Type B pancreatic cell (in vitro differentiated cells): ENCODE measurements at regions not wholly inside any gene's neighbourhood (a gene's known extent, or its start where the extent isn't known, plus 50 kb on each side); places are given as distances from the start of the nearest gene placed in this dataset.

Experiments
- DNase-seq: peaks from one replicate; pipeline ENCODE4 v3.0.0; 2021; ENCODE audit warnings: mixed read lengths; ENCODE audit not compliant: unreplicated experiment; ENCODE audit errors: extremely low spot score
- H3K27ac Mint-ChIP-seq: 2 replicates; pipeline ENCODE4 v1.8.0; 2021; ENCODE audit warnings: mild to moderate bottlenecking, mixed read lengths
- H3K27me3 Mint-ChIP-seq: 2 replicates; pipeline ENCODE4 v1.8.0; 2021; ENCODE audit warnings: mixed read lengths
- H3K36me3 Mint-ChIP-seq: 2 replicates; pipeline ENCODE4 v1.8.0; 2021; ENCODE audit warnings: mixed read lengths
- H3K4me1 Mint-ChIP-seq: one replicate; pipeline ENCODE4 v1.8.0; 2021; ENCODE audit warnings: mixed read lengths; ENCODE audit not compliant: unreplicated experiment
- H3K4me3 Mint-ChIP-seq: 2 replicates; pipeline ENCODE4 v1.8.0; 2021; ENCODE audit warnings: mild to moderate bottlenecking, mixed read lengths
- H3K9me3 Mint-ChIP-seq: 2 replicates; pipeline ENCODE4 v1.8.0; 2021; ENCODE audit warnings: mixed read lengths
- CTCF ChIP-seq: fragments of 200-600 bp; sonication (generic); conservative IDR thresholded peaks from 2 replicates; pipeline ENCODE4 v1.5.0; 2021; ENCODE audit warnings: antibody characterized with exemption, mild to moderate bottlenecking

GRCh38 chr17:72534776-72535175 lies 414.0 kb downstream of the SOX9 start:
- no peak overlapping the region for H3K27ac Mint-ChIP-seq
- no peak for TF ChIP-seq CTCF

GRCh38 chr17:72535346-72535745 lies 414.5 kb downstream of the SOX9 start:
- H3K27ac Mint-ChIP-seq: no peak overlapping the region
- no peak for TF ChIP-seq CTCF
- peaks cover 25% of the 10 kb centered on the region for H3K36me3 Mint-ChIP-seq
- H3K9me3 Mint-ChIP-seq: peaks cover 5% of the 10 kb centered on the region
- peaks cover 53% of the 10 kb centered on the region for H3K4me1 Mint-ChIP-seq
- no peak for DNase-seq
- no peaks in the 10 kb centered on the region for H3K27me3 Mint-ChIP-seq
- no peak overlapping the region for H3K4me3 Mint-ChIP-seq

More at GRCh38 chr17:72534776-72535175, 414.0 kb downstream of the SOX9 start:
- H3K36me3 Mint-ChIP-seq: peaks cover 25% of the 10 kb centered on the region
- no peaks in the 10 kb centered on the region for H3K27me3 Mint-ChIP-seq
- H3K9me3 Mint-ChIP-seq: peaks cover 5% of the 10 kb centered on the region
- DNase-seq: no peak
- no peak overlapping the region for H3K4me3 Mint-ChIP-seq
- peaks cover 55% of the 10 kb centered on the region for H3K4me1 Mint-ChIP-seq

DNA sequence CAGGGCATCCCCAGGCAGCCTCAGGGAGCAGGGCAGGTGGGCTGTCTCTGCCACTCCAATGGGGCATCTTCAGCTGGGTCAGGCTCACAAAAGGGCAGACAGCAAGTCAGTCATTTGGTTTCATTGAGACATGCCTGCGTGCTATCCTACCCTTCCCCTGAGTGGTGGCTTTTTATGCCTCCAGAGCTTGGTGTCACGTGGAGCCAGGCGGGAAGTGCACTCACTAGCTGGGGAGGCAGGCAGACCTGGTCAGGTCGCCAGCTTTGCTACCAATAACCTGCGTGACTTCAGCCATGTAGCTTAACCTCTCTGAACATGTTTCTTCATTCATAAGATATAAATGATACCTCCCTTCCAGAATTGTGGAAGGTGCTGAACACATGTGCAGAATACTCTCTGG lies 415.0 kb downstream of the SOX9 start:
- peaks cover 5% of the 10 kb centered on the region for H3K9me3 Mint-ChIP-seq
- H3K4me1 Mint-ChIP-seq: peaks cover 50% of the 10 kb centered on the region
- peaks cover 25% of the 10 kb centered on the region for H3K36me3 Mint-ChIP-seq
- no peak for TF ChIP-seq CTCF
- H3K27ac Mint-ChIP-seq: no peak overlapping the region
- DNase-seq: no peak
- H3K27me3 Mint-ChIP-seq: no peaks in the 10 kb centered on the region
- no peak overlapping the region for H3K4me3 Mint-ChIP-seq

- Mint-ChIP-seq H3K9me3 (peaks cover 9% of the 10 kb centered on the region), H3K27ac (no peak overlapping the region), H3K4me3 (no peak overlapping the region), H3K36me3 (peaks cover 24% of the 10 kb centered on the region), H3K27me3 (no peaks in the 10 kb centered on the region), H3K4me1 (peaks cover 43% of the 10 kb centered on the region)
- no peak for DNase-seq
- TF ChIP-seq CTCF: no peak
Measured at GRCh38 chr17:72536788-72537187, 416.0 kb downstream of the SOX9 start.

DNA sequence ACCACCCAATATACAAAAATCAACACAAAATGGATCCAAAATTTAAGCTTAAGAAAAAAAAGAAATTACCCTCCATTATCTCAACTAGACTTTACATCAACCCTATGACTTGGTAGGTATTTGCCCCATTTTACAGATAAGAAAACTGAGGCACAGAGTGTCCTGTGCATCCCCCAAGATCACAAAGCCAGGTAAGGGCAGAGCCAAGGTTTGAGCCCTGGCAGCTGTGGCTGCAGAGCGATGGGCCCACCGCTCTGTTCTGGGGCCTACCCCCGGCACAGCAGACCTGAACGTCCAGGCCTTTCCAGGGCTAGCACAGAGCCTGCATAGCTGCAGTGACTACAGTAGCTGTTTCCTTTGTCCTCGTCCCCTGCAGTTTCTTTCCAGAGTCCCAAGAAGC lies 417.6 kb downstream of the SOX9 start:
- Mint-ChIP-seq H3K4me3 (no peak overlapping the region), H3K27ac (peak overlapping the region; percentile 53), H3K27me3 (no peaks in the 10 kb centered on the region), H3K36me3 (peaks cover 35% of the 10 kb centered on the region), H3K9me3 (peaks cover 10% of the 10 kb centered on the region), H3K4me1 (peaks cover 54% of the 10 kb centered on the region)
- TF ChIP-seq CTCF: no peak
- DNase-seq: no peak

- DNase-seq: no peak
- peaks cover 37% of the 10 kb centered on the region for H3K36me3 Mint-ChIP-seq
- H3K4me3 Mint-ChIP-seq: peak overlapping the region; percentile 69
- no peaks in the 10 kb centered on the region for H3K27me3 Mint-ChIP-seq
- peaks cover 56% of the 10 kb centered on the region for H3K4me1 Mint-ChIP-seq
- peaks cover 10% of the 10 kb centered on the region for H3K9me3 Mint-ChIP-seq
- no peak for TF ChIP-seq CTCF
- peak overlapping the region; percentile 80 for H3K27ac Mint-ChIP-seq
Measured at GRCh38 chr17:72538901-72539352, 418.1 kb downstream of the SOX9 start.
